GM19328 (cell line): ENCODE measurements at regions not wholly inside any gene's neighbourhood (a gene's known extent, or its start where the extent isn't known, plus 50 kb on each side); places are given as distances from the start of the nearest gene placed in this dataset.
A peak's percentile ranks its signal among the peaks of the same experiment; 100 is the strongest.

Experiments
- ATAC-seq: cut with Tn5 transposase; IDR thresholded peaks from one replicate; pipeline ENCODE4 v1.9.1; 2021; ENCODE audit warnings: mild to moderate bottlenecking, moderate library complexity; ENCODE audit not compliant: unreplicated experiment

GRCh38 chr9:84570482-84571154 lies 98.9 kb upstream of the NTRK2 start:
- ATAC-seq = no peak

- ATAC-seq = no peak
These were observed 96.4 kb upstream of the NTRK2 start for GRCh38 chr9:84573083-84573482.

GRCh38 chr9:84575705-84576104 lies 93.8 kb upstream of the NTRK2 start:
- no peak for ATAC-seq

- ATAC-seq = no peak
These were observed 85.7 kb upstream of the NTRK2 start for GRCh38 chr9:84583866-84584265.

GRCh38 chr9:84586662-84587061 lies 82.9 kb upstream of the NTRK2 start:
- no peak for ATAC-seq

GRCh38 chr9:84587153-84587552 lies 82.4 kb upstream of the NTRK2 start:
- no peak for ATAC-seq

GRCh38 chr9:84589542-84589941 lies 80.0 kb upstream of the NTRK2 start:
- no peak for ATAC-seq

- no peak for ATAC-seq
These were observed 78.8 kb upstream of the NTRK2 start for GRCh38 chr9:84590706-84591105.

- no peak for ATAC-seq
These were observed 76.6 kb upstream of the NTRK2 start for GRCh38 chr9:84592918-84593317.

- no peak for ATAC-seq
These were observed 76.2 kb upstream of the NTRK2 start for GRCh38 chr9:84593352-84593751.

- peak; percentile 90 for ATAC-seq
These were observed 72.4 kb upstream of the NTRK2 start for GRCh38 chr9:84597131-84597530.

- ATAC-seq = no peak
These were observed 70.5 kb upstream of the NTRK2 start for GRCh38 chr9:84598921-84599636.

GRCh38 chr9:84600739-84601138 lies 68.8 kb upstream of the NTRK2 start:
- ATAC-seq = no peak

GRCh38 chr9:84604223-84604622 lies 65.3 kb upstream of the NTRK2 start:
- ATAC-seq = no peak

GRCh38 chr9:84609779-84610178 lies 59.8 kb upstream of the NTRK2 start:
- no peak for ATAC-seq

- ATAC-seq = no peak
These were observed 56.1 kb upstream of the NTRK2 start for GRCh38 chr9:84613431-84613830.

GRCh38 chr9:84615544-84615943 lies 54.0 kb upstream of the NTRK2 start:
- no peak for ATAC-seq

- ATAC-seq = no peak
These were observed 52.0 kb upstream of the NTRK2 start for GRCh38 chr9:84617411-84618029.
